Panc1 (cell line): ENCODE measurements at regions not wholly inside any gene's neighbourhood (a gene's known extent, or its start where the extent isn't known, plus 50 kb on each side); places are given as distances from the start of the nearest gene placed in this dataset.

Source experiments
- ATAC-seq: fragments of 200-7000 bp; cut with Tn5 transposase; 2 replicates; pipeline ENCODE4 v1.9.1; 2020; ENCODE audit warnings: mild to moderate bottlenecking, moderate library complexity
- BruUV-seq: library from RNA; stranded (reverse); fragments of 400-500 nt; replicated peaks from 2 replicates; lab custom pipeline; 2021; lab: Mats Ljungman, UMichigan
- CTCF ChIA-PET: fragments of 300-600 bp; sonication (Branson Sonifier 250); formaldehyde crosslinking; loops from one replicate; lab custom pipeline; 2022; ENCODE audit warnings: antibody characterized with exemption; lab: Charles Lee
- POLR2A ChIA-PET: fragments of 300-600 bp; sonication (Branson Sonifier 250); formaldehyde crosslinking; loops from one replicate; lab custom pipeline; 2022; ENCODE audit warnings: antibody characterized with exemption; lab: Charles Lee
- DNase-seq: peaks from one replicate; pipeline ENCODE4 v3.0.0-alpha.2; 2010; ENCODE audit warnings: low read depth, low spot score
- H3K27ac ChIP-seq: 2 replicates; pipeline ENCODE4 v1.5.1; 2011; ENCODE audit warnings: mild to moderate bottlenecking, low read length, inconsistent platforms
- H3K27me3 ChIP-seq: fragments of 200-500 bp; sonication (Bioruptor generic); 2 replicates; pipeline ENCODE4 v1.6.0; 2014; ENCODE audit warnings: low read length, inconsistent platforms; ENCODE audit not compliant: control insufficient read depth, insufficient read depth
- H3K36me3 ChIP-seq: fragments of 200-500 bp; sonication (Bioruptor generic); 2 replicates; pipeline ENCODE4 v1.5.1; 2014; ENCODE audit warnings: inconsistent platforms, mild to moderate bottlenecking, low read length, moderate library complexity; ENCODE audit not compliant: control insufficient read depth, insufficient read depth
- H3K4me1 ChIP-seq: 2 replicates; pipeline ENCODE4 v1.5.1; 2011; ENCODE audit warnings: inconsistent platforms, mild to moderate bottlenecking, low read length, moderate library complexity; ENCODE audit not compliant: control insufficient read depth, insufficient read depth
- H3K4me3 ChIP-seq, 2 experiments: 2 replicates each; pipeline ENCODE4 v1.5.1; 2011 to 2012; ENCODE audit warnings: low read depth in 2 of 2, low read length in 2 of 2, mild to moderate bottlenecking in 2 of 2, inconsistent platforms in 1 of 2, moderate library complexity in 1 of 2
- H3K9me3 ChIP-seq: fragments of 200-500 bp; sonication (Bioruptor generic); 2 replicates; pipeline ENCODE4 v1.5.1; 2014; ENCODE audit warnings: low read depth, mild to moderate bottlenecking, inconsistent platforms, low read length, moderate library complexity; ENCODE audit not compliant: control insufficient read depth, insufficient read depth
- POLR2AphosphoS5 ChIP-seq: IDR thresholded peaks from 2 replicates; pipeline ENCODE4 v1.6.1; 2012; ENCODE audit warnings: mild to moderate bottlenecking, low read depth, low read length, moderate library complexity
- SIN3A ChIP-seq: IDR thresholded peaks from 2 replicates; pipeline ENCODE4 v1.6.1; 2012; ENCODE audit warnings: low read depth, mild to moderate bottlenecking, low read length, moderate library complexity, borderline replicate concordance; ENCODE audit not compliant: insufficient read depth
- TCF7L2 ChIP-seq: IDR thresholded peaks from 2 replicates; pipeline ENCODE4 v1.6.1; 2011; ENCODE audit warnings: mild to moderate bottlenecking, low read depth, low read length, inconsistent platforms
- in situ Hi-C: cut with HindIII; loops from 2 replicates; pipeline ENCODE4 v1.10.0; 2016; ENCODE audit warnings: low sequenced_read_pairs, low pct_unique_long_range_greater_than_20kb
- intact Hi-C: fragments of 100-400 bp; cut with micrococcal nuclease; formaldehyde crosslinking; loops from one replicate; pipeline ENCODE4 v1.10.0; 2022; ENCODE audit not compliant: unreplicated experiment
- TF ChIP-seq, protein P1 (sequence below): fragments of 450-650 bp; IDR thresholded peaks from 2 replicates; pipeline ENCODE4 v1.5.1; 2017; ENCODE audit warnings: mild to moderate bottlenecking
- TF ChIP-seq, protein P2 (sequence below), 2 experiments: IDR thresholded peaks; 2 replicates each; pipeline ENCODE4 v1.6.1; 2011 to 2012; ENCODE audit warnings: low read depth in 2 of 2, control low read depth in 1 of 2, low read length in 1 of 2, mild to moderate bottlenecking in 1 of 2, moderate library complexity in 1 of 2; ENCODE audit not compliant: insufficient read depth in 1 of 2

DNA sequence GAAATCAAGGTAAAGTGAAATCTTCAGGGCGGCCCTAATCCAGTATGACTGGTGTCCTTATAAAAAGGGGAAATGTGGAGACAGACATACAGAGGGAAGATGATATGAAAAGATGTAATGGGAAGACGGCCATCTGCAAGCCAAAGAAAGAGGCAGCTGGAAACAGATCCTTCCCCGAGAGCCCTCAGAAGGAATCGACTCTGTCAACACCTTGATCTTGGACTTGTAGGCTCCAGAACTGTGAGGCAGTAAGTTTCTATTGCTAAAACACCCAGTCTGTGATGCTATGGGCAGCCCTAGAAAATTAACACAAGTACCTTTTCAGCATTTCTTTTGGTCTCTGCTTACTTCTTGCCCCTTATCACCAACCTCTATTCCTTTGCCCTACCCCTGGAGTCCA is 174.7 kb upstream of the TPM1 start:
- Histone ChIP-seq H3K27ac (no peak overlapping the region), H3K36me3 (no peaks in the 10 kb centered on the region), H3K4me1 (no peaks in the 10 kb centered on the region), H3K4me3 (no peak overlapping the region), H3K27me3 (no peaks in the 10 kb centered on the region), H3K9me3 (no peaks in the 10 kb centered on the region)
- no TSS peak for BruUV-seq
- ChIA-PET POLR2A (no interaction called here), CTCF (no interaction called here)
- intact Hi-C loops = no loop called here
- TF ChIP-seq, protein P1, sequence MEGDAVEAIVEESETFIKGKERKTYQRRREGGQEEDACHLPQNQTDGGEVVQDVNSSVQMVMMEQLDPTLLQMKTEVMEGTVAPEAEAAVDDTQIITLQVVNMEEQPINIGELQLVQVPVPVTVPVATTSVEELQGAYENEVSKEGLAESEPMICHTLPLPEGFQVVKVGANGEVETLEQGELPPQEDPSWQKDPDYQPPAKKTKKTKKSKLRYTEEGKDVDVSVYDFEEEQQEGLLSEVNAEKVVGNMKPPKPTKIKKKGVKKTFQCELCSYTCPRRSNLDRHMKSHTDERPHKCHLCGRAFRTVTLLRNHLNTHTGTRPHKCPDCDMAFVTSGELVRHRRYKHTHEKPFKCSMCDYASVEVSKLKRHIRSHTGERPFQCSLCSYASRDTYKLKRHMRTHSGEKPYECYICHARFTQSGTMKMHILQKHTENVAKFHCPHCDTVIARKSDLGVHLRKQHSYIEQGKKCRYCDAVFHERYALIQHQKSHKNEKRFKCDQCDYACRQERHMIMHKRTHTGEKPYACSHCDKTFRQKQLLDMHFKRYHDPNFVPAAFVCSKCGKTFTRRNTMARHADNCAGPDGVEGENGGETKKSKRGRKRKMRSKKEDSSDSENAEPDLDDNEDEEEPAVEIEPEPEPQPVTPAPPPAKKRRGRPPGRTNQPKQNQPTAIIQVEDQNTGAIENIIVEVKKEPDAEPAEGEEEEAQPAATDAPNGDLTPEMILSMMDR = no peak
- TF ChIP-seq TCF7L2 (no peak), SIN3A (no peak), POLR2AphosphoS5 (no peak)
- TF ChIP-seq, protein P2, sequence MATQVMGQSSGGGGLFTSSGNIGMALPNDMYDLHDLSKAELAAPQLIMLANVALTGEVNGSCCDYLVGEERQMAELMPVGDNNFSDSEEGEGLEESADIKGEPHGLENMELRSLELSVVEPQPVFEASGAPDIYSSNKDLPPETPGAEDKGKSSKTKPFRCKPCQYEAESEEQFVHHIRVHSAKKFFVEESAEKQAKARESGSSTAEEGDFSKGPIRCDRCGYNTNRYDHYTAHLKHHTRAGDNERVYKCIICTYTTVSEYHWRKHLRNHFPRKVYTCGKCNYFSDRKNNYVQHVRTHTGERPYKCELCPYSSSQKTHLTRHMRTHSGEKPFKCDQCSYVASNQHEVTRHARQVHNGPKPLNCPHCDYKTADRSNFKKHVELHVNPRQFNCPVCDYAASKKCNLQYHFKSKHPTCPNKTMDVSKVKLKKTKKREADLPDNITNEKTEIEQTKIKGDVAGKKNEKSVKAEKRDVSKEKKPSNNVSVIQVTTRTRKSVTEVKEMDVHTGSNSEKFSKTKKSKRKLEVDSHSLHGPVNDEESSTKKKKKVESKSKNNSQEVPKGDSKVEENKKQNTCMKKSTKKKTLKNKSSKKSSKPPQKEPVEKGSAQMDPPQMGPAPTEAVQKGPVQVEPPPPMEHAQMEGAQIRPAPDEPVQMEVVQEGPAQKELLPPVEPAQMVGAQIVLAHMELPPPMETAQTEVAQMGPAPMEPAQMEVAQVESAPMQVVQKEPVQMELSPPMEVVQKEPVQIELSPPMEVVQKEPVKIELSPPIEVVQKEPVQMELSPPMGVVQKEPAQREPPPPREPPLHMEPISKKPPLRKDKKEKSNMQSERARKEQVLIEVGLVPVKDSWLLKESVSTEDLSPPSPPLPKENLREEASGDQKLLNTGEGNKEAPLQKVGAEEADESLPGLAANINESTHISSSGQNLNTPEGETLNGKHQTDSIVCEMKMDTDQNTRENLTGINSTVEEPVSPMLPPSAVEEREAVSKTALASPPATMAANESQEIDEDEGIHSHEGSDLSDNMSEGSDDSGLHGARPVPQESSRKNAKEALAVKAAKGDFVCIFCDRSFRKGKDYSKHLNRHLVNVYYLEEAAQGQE (IDR thresholded peaks at IDR 0.05; ENCODE audit: insufficient read depth in 1 of 2, low read depth in 2 of 2, low read length in 1 of 2) = no peak
- in situ Hi-C loops = no loop called here
- DNase-seq = no peak
- no peak for ATAC-seq

- no peaks in the 10 kb centered on the region for H3K9me3 ChIP-seq
- TF ChIP-seq SIN3A = no peak
- H3K27ac ChIP-seq = no peak overlapping the region
- POLR2A ChIA-PET = no interaction called here
- no peak for ATAC-seq
- no TSS peak for BruUV-seq
- no peak overlapping the region for H3K4me3 ChIP-seq
- in situ Hi-C loops = no loop called here
- H3K27me3 ChIP-seq = no peaks in the 10 kb centered on the region
- CTCF ChIA-PET = interaction anchor here (0.6 kb wide), 1 partner anchor 19 kb away, joined by 6 read pairs; no protein-coding TSS in a partner anchor
- H3K36me3 ChIP-seq = no peaks in the 10 kb centered on the region
- intact Hi-C loops = no loop called here
- no peak for DNase-seq
- no peaks in the 10 kb centered on the region for H3K4me1 ChIP-seq
These were observed 174.0 kb upstream of the TPM1 start for GRCh38 chr15:62868507-62868906.

GRCh38 chr15:62869116-62869515 is 173.4 kb upstream of the TPM1 start:
- Histone ChIP-seq H3K27ac (no peak overlapping the region), H3K4me3 (no peak overlapping the region), H3K27me3 (no peaks in the 10 kb centered on the region), H3K36me3 (no peaks in the 10 kb centered on the region), H3K9me3 (no peaks in the 10 kb centered on the region), H3K4me1 (no peaks in the 10 kb centered on the region)
- intact Hi-C loops = no loop called here
- ATAC-seq (no peak), DNase-seq (no peak)
- TF ChIP-seq TCF7L2 = no peak
- no peak for TF ChIP-seq SIN3A
- TF ChIP-seq, protein P1 = no peak
- no peak for TF ChIP-seq POLR2AphosphoS5
- TF ChIP-seq, protein P2 (IDR thresholded peaks at IDR 0.05; ENCODE audit: insufficient read depth in 1 of 2, low read depth in 2 of 2, low read length in 1 of 2) = no peak
- BruUV-seq = no TSS peak
- in situ Hi-C loops = no loop called here
- ChIA-PET CTCF (interaction anchor here (0.6 kb wide), 1 partner anchor 19 kb away, joined by 6 read pairs; no protein-coding TSS in a partner anchor), POLR2A (interaction anchor here (0.6 kb wide), 1 partner anchor 1136 kb away, joined by 6 read pairs; no protein-coding TSS in a partner anchor)
